ENCODE measurements at regions not wholly inside any gene's neighbourhood (a gene's known extent, or its start where the extent isn't known, plus 50 kb on each side); places are given as distances from the start of the nearest gene placed in this dataset.

DNA sequence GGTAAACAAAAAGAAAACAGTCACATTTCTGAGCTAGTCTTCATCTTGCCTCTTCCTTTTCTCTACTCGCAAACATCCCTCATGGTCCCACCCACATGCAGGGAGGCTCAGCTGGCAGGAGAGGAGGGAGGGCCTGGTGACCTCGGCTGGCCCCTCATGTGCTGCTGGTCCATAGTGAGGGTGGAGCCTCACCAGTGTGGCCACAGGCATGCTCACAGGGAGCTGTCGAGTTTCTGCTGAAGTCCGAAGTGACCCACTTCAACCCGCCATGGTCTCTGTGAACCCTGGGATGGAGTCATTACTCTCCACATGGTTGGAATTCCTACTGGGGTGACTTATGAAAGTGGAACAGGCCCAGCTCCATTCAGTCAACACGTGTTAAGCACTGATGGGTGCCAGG lies 253.4 kb downstream of the RHOU start:
- no peak for TF ChIP-seq POLR2A (IDR thresholded peaks at IDR 0.05)
- TF ChIP-seq CTCF (IDR thresholded peaks at IDR 0.05), result no peak
